HG03064 (cell line): ENCODE measurements at regions not wholly inside any gene's neighbourhood (a gene's known extent, or its start where the extent isn't known, plus 50 kb on each side); places are given as distances from the start of the nearest gene placed in this dataset.

ENCODE experiments used
- ATAC-seq: cut with Tn5 transposase; IDR thresholded peaks from one replicate; pipeline ENCODE4 v1.9.1; 2021; ENCODE audit warnings: low read depth; ENCODE audit not compliant: unreplicated experiment

- ATAC-seq = no peak
Measured at GRCh38 chr17:79457376-79457775, 153.5 kb downstream of the RBFOX3 start.

GRCh38 chr17:79455636-79456035 lies 155.2 kb downstream of the RBFOX3 start:
- no peak for ATAC-seq

GRCh38 chr17:79454826-79455225 lies 156.0 kb downstream of the RBFOX3 start:
- no peak for ATAC-seq

- no peak for ATAC-seq
Measured at GRCh38 chr17:79453481-79453880, 157.4 kb downstream of the RBFOX3 start.

- no peak for ATAC-seq
Measured at GRCh38 chr17:79452706-79453105, 158.1 kb downstream of the RBFOX3 start.

- ATAC-seq = no peak
Measured at GRCh38 chr17:79451167-79451566, 159.7 kb downstream of the RBFOX3 start.

- no peak for ATAC-seq
Measured at GRCh38 chr17:79446399-79447009, 164.3 kb downstream of the RBFOX3 start.

- ATAC-seq = no peak
Measured at GRCh38 chr17:79444198-79444597, 166.7 kb downstream of the RBFOX3 start.

- no peak for ATAC-seq
Measured at GRCh38 chr17:79443026-79443425, 167.8 kb downstream of the RBFOX3 start.

- ATAC-seq = no peak
Measured at GRCh38 chr17:79441356-79442160, 169.3 kb downstream of the RBFOX3 start.

GRCh38 chr17:79440251-79440650 lies 170.6 kb downstream of the RBFOX3 start:
- ATAC-seq = no peak

GRCh38 chr17:79439493-79439892 lies 171.4 kb downstream of the RBFOX3 start:
- ATAC-seq = no peak

GRCh38 chr17:79438546-79439334 lies 172.1 kb downstream of the RBFOX3 start:
- ATAC-seq = no peak

- ATAC-seq = no peak
Measured at GRCh38 chr17:79438058-79438457, 172.8 kb downstream of the RBFOX3 start.

GRCh38 chr17:79437081-79437480 lies 173.8 kb downstream of the RBFOX3 start:
- ATAC-seq = no peak

GRCh38 chr17:79435962-79436361 lies 174.9 kb downstream of the RBFOX3 start:
- ATAC-seq = no peak

- ATAC-seq = no peak
Measured at GRCh38 chr17:79435296-79435695, 175.6 kb downstream of the RBFOX3 start.

GRCh38 chr17:79434215-79434614 lies 176.6 kb downstream of the RBFOX3 start:
- no peak for ATAC-seq

- ATAC-seq = no peak
Measured at GRCh38 chr17:79433379-79433778, 177.5 kb downstream of the RBFOX3 start.

GRCh38 chr17:79431175-79431574 lies 179.7 kb downstream of the RBFOX3 start:
- no peak for ATAC-seq

GRCh38 chr17:79429864-79430494 lies 180.9 kb downstream of the RBFOX3 start:
- no peak for ATAC-seq
